ENCODE measurements at regions not wholly inside any gene's neighbourhood (a gene's known extent, or its start where the extent isn't known, plus 50 kb on each side); places are given as distances from the start of the nearest gene placed in this dataset.

- no peak for DNase-seq (ENCODE audit: low spot score)
These were observed 783.7 kb downstream of the EPHA7 start for GRCh38 chr6:92635553-92636153.

GRCh38 chr6:92634561-92634960 is 784.8 kb downstream of the EPHA7 start:
- DNase-seq (ENCODE audit: low spot score) = no peak

- DNase-seq (ENCODE audit: low spot score) = no peak
These were observed 795.9 kb downstream of the EPHA7 start for GRCh38 chr6:92623431-92623830.

- DNase-seq (ENCODE audit: low spot score) = no peak
These were observed 801.6 kb downstream of the EPHA7 start for GRCh38 chr6:92617721-92618120.

GRCh38 chr6:92608751-92609150 is 810.6 kb downstream of the EPHA7 start:
- no peak for DNase-seq (ENCODE audit: low spot score)

GRCh38 chr6:92593201-92593600 is 826.2 kb downstream of the EPHA7 start:
- no peak for DNase-seq (ENCODE audit: low spot score)

- DNase-seq (ENCODE audit: low spot score) = no peak
These were observed 829.4 kb downstream of the EPHA7 start for GRCh38 chr6:92589996-92590395.

- DNase-seq (ENCODE audit: low spot score) = no peak
These were observed 831.2 kb downstream of the EPHA7 start for GRCh38 chr6:92588148-92588547.

GRCh38 chr6:92587525-92587924 is 831.8 kb downstream of the EPHA7 start:
- DNase-seq (ENCODE audit: low spot score) = no peak

GRCh38 chr6:92586236-92586977 is 833.0 kb downstream of the EPHA7 start:
- no peak for DNase-seq (ENCODE audit: low spot score)

- no peak for DNase-seq (ENCODE audit: low spot score)
These were observed 837.1 kb downstream of the EPHA7 start for GRCh38 chr6:92582211-92582610.

GRCh38 chr6:92577077-92577719 is 842.2 kb downstream of the EPHA7 start:
- no peak for DNase-seq (ENCODE audit: low spot score)

GRCh38 chr6:92568541-92568940 is 850.8 kb downstream of the EPHA7 start:
- DNase-seq (ENCODE audit: low spot score) = no peak

GRCh38 chr6:92566632-92567031 is 852.7 kb downstream of the EPHA7 start:
- DNase-seq (ENCODE audit: low spot score) = no peak

GRCh38 chr6:92564376-92564775 is 855.0 kb downstream of the EPHA7 start:
- no peak for DNase-seq (ENCODE audit: low spot score)

- DNase-seq (ENCODE audit: low spot score) = no peak
These were observed 859.7 kb downstream of the EPHA7 start for GRCh38 chr6:92559611-92560010.

GRCh38 chr6:92559003-92559402 is 860.4 kb downstream of the EPHA7 start:
- DNase-seq (ENCODE audit: low spot score) = no peak

- DNase-seq (ENCODE audit: low spot score) = no peak
These were observed 868.9 kb downstream of the EPHA7 start for GRCh38 chr6:92550501-92550900.

- no peak for DNase-seq (ENCODE audit: low spot score)
These were observed 873.5 kb downstream of the EPHA7 start for GRCh38 chr6:92545861-92546260.

GRCh38 chr6:92541448-92542060 is 877.8 kb downstream of the EPHA7 start:
- no peak for DNase-seq (ENCODE audit: low spot score)

- DNase-seq (ENCODE audit: low spot score) = no peak
These were observed 880.4 kb downstream of the EPHA7 start for GRCh38 chr6:92538926-92539325.

GRCh38 chr6:92538275-92538674 is 881.1 kb downstream of the EPHA7 start:
- DNase-seq (ENCODE audit: low spot score) = no peak

GRCh38 chr6:92534109-92534508 is 885.2 kb downstream of the EPHA7 start:
- DNase-seq (ENCODE audit: low spot score) = no peak
